TTC549 (cell line): ENCODE measurements at regions not wholly inside any gene's neighbourhood (a gene's known extent, or its start where the extent isn't known, plus 50 kb on each side); places are given as distances from the start of the nearest gene placed in this dataset.

Experiments
- FAIRE-seq: peaks from 2 replicates; lab custom pipeline; 2012; peaks lifted over from hg19 to GRCh38; lab: Jason Lieb, UNC

- no peak for FAIRE-seq
These were observed 127.6 kb downstream of the QPCT start for GRCh38 chr2:37471994-37472393.

- FAIRE-seq = no peak
These were observed 128.5 kb downstream of the QPCT start for GRCh38 chr2:37472959-37473358.

DNA sequence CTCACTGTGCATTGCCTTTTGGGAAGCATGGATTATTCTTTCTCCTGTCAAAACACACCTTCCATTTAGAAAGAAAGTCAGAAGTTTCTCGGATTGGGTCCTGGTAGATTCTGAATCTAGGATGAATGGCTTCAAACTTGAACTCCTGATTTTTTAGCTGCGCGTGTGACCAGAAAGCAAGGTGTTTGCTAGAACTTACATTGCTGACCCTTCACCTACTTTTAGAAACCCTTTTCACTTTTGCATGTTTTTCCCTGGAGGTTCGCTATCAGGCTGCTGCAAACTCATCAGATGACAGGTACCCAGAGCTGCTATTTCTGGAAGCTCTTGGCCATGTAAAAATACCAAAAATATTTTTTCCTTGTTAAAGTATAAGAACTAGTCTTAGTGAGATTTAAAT, 132.0 kb downstream of the QPCT start:
- FAIRE-seq = no peak

GRCh38 chr2:37477921-37478320, 133.5 kb downstream of the QPCT start:
- no peak for FAIRE-seq

DNA sequence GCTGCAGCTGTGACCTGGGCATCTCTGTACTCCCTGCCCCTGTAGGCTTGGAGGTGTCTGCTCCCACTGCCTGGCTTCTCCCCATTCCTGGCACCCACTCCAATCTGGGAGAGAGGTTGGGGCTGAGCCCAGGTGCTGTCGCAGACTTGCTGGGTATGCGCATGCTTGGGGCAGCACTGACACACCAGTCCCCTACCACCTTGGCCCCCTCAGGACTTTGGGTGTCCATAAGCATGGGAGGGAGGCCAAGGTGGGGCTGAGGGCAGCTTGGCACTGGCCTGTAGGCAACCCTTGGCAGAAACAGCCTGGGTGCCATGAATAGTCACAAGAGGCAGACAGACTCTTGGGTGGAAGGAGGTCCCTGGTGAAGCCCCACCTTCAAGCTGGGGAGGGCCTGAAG, 136.8 kb downstream of the QPCT start:
- FAIRE-seq = no peak

DNA sequence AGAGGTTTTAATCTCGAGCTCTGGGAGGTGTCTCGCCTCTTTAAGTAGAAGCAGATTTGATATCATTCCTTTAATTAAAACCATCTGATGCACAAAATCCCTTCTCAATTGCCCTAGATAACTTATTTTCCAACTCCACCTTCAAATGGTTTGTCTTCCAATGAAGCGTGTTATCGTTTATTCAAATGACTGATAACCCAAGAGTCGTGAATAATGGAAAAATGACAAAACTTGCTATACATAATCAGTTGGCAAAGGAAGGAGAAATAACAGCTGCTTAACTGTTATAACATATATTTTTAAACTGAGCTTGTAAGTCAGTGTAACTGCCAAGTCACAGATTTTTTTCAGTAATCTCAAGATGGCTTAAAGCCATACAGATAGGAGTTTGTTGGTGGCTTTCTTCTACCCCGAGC, 144.6 kb downstream of the QPCT start:
- FAIRE-seq = no peak

GRCh38 chr2:37489536-37489935, 145.1 kb downstream of the QPCT start:
- no peak for FAIRE-seq

DNA sequence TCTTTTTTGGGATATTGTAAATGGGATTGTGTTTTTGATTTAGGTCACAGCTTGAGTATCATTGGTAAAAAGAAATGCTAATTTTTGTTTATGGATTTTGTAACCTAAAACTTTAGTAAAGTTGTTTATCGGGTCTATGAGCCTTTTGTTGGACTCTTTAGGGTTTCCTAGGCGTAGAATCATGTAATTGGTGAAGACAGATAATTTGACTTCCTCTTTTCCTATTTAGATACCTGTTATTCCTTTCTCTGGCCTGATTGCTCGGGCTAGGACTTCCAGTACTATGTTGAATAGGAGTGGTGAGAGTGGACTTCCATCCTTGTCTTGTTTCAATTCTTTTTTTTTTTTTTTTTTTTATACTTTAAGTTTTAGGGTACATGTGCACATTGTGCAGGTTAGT, 149.0 kb downstream of the QPCT start:
- FAIRE-seq = no peak

GRCh38 chr2:37499113-37499512, 154.7 kb downstream of the QPCT start:
- no peak for FAIRE-seq

DNA sequence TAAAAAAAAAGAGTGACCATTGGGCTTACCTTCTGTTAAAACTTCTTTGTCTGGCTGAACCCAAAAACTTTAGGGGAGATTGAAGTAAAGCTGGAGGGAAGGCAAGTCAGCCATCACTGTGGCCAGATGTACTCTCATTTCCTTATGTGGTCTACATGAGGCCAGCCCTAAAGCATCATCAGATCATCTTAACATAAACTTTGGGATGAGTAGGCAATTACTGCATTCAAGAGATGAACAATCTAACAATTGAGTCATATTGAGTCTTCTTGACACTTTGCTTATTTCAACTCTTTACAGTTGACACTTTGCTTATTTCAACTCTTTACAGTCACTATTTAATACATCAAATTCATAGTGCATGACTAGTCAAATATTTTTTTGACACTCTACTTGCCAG, 155.6 kb downstream of the QPCT start:
- FAIRE-seq = no peak

DNA sequence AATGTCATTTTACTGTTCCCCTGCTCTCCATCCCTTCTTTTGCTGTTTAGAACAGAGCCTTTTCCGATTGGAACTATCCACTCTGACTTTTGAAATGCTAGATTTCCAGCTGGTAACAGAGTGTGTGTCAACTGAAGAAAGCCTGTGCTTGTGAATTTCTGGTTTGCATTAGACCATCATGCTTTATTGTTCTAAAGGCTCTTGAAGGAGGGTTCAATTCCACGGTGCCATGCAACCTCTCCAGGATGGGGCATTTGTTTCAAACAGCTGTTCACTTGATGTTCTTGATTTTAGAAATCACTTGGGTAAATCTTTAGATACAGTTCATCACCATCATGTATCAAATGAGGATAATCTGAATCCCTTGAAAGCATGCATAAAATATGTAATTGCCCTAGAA, 156.7 kb downstream of the QPCT start:
- FAIRE-seq = no peak

DNA sequence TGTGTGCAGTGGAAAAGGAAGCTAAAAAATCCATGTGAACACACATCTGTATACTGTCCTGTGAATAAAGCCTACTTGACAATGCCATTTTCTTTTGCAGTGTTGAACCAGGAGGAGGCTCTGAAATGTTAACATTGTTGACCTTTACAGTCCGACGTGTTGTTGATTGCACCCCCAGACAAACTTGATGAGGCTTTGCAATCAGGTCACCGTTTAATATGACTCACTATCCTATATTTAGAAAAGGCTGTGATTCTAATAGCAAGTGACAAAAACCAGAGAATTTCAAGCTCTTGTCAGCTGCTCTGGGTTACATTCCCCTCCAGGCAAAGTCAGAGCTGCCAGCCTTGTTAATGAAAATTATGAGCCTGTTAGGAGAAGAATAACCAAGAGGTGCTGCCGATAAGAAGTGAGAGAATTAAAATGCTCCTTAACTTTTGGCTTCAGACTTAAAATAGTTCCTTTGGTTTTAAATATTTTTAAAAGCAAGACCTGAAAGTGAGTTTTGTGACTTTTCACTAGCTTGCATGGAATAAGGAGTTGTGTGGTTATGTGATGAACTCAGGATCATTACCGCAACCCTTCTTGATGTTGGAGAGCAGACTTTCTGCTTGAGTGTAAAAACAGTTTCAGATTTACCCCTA, 162.1 kb downstream of the QPCT start:
- FAIRE-seq = no peak

GRCh38 chr2:37507051-37507410, 162.6 kb downstream of the QPCT start:
- no peak for FAIRE-seq

GRCh38 chr2:37507703-37508102, 163.3 kb downstream of the QPCT start:
- no peak for FAIRE-seq

DNA sequence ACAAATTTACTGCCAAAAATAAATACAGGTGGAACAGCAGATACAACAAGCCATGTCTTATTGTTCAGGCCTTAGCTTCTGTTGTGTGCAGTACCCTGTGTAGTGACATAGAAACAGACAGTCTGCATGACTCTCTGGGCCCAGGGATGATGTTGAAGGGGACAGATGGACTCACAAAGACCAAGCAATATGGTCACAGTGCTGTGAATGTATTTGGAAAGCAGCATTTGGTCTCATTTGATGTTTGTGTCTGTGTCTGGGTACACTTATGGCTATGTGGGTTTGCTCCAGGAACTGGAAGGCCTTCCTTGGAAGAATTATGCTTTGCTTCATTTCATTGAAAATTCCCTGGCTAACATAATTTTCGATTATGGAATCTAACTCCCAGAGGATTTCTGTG, 158.5 kb downstream of the CDC42EP3 start:
- no peak for FAIRE-seq

- FAIRE-seq = no peak
These were observed 147.6 kb downstream of the CDC42EP3 start for GRCh38 chr2:37523814-37524362.

GRCh38 chr2:37526323-37526722, 145.1 kb downstream of the CDC42EP3 start:
- FAIRE-seq = peak; percentile 31

DNA sequence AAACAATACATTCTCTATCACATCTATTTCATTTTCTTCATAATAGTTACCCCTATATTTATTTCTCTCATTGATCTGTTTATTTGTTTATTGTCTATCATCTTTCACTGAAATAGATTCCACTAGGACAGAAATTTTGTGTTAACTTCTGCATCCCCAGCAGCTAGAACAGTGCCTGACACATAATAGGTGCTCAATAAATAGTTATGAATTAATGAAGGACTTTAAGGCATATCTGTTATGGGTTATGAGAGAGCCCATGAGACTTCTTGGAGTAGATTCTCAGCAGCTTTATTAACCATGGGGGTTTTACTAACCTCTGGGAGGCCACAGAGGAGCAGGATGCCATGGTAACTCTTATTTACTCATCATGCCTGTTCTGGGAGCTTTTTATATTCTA, 144.6 kb downstream of the CDC42EP3 start:
- FAIRE-seq = no peak

- no peak for FAIRE-seq
These were observed 144.1 kb downstream of the CDC42EP3 start for GRCh38 chr2:37527361-37527760.

DNA sequence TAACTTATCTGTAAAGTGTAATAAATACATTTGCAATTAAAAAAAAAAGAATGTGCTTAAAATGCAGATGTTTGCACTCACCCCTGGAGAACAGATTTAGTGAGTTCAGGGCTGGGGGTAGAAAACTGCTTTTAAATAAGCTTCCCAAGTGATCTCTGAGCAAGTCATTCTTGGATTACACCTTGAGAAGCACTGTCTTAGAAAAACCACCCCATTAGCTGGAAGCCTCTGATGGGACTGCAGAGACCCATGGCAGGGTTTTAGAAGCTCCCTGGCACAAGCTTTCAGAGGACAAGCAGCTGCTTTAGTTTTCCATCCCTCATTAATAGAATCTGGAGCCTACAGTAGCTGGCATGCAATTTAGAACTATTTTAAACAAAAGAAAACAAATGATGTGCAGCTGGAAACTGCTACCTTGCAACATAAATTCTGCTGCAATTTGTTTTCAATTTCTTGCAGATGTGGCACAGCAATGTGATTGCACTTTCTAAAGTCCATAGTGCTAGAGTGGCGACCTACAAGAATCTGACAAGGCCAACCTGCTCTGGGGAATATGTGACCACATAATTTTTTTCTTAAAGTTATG, 141.5 kb downstream of the CDC42EP3 start:
- FAIRE-seq = no peak

GRCh38 chr2:37532503-37532902, 138.9 kb downstream of the CDC42EP3 start:
- FAIRE-seq = no peak

DNA sequence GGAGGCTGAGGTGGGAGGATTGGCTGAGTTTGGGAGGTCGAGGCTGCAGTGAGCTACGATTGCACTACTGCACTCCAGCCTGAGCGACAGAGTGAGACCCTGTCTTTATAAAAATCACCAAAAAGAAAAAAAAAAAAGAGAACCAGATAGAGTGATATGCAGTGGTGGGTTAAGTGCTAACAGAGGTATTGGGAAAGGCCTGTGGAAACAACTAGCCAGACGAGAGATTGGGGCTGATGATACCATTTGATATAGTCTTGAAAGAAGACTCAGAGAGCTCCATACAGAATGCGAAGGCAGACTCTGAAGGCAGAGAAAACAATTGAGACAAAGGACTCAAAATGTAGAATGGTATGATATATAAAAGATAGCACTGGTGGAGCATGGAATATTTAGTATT, 134.1 kb downstream of the CDC42EP3 start:
- no peak for FAIRE-seq

DNA sequence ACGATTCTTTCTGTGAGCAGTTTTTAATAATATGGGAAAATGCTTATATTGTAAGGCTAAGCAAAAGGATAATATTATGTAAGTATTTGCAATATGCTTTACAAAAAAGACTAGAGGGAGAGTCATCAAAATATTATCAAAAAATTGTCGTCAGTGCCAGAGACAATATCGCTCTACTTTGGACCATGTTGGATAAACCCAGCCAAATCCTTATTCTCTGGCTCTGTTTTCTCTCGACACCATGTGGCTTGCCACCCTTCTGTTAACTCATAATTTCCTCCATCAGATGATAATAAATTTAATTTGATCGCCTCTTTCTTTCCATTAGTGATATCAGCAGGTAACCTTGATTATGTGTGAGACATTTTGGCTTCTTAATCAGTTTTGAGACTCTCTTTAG, 129.9 kb downstream of the CDC42EP3 start:
- no peak for FAIRE-seq

DNA sequence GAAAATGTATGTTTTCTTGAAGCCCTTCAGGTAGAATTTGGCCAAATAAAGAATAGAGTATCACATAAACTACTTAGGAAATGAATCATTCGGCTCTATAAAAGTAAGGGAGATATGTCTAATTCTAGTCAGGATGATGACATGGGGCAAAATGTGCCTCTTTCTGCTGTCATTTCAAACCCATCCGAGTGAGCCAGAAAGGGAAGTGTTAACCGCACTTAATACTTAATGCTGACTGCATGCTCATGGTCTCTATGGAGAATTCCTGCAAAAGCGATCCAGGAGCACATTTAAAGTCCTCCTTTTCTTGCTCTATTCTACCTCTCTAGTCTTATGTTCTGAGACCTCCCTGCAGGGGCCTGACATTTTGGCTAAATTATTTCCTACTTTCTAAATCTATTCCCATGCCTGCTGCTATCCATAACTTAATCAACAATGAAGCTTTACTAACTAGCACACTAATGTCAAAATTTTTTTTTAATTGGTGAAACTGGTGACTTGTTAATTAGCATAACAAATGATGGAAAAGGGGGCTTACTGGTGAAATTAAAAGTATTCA, 127.4 kb downstream of the CDC42EP3 start:
- no peak for FAIRE-seq
